ENCODE measurements at regions not wholly inside any gene's neighbourhood (a gene's known extent, or its start where the extent isn't known, plus 50 kb on each side); places are given as distances from the start of the nearest gene placed in this dataset.

GRCh38 chr7:106484562-106484961 is 176.4 kb downstream of the CCDC71L start:
- TF ChIP-seq GATA1 (IDR thresholded peaks at IDR 0.05; ENCODE audit: low read depth, low read length) (no peak), POLR2A (IDR thresholded peaks at IDR 0.05; ENCODE audit: low read length) (no peak)
- no peak for DNase-seq

- no peak for TF ChIP-seq GATA1 (IDR thresholded peaks at IDR 0.05; ENCODE audit: low read depth, low read length)
- no peak for TF ChIP-seq POLR2A (IDR thresholded peaks at IDR 0.05; ENCODE audit: low read length)
- peak; percentile 7 to 58 for DNase-seq
Measured at GRCh38 chr7:106482091-106482490, 178.9 kb downstream of the CCDC71L start.

DNA sequence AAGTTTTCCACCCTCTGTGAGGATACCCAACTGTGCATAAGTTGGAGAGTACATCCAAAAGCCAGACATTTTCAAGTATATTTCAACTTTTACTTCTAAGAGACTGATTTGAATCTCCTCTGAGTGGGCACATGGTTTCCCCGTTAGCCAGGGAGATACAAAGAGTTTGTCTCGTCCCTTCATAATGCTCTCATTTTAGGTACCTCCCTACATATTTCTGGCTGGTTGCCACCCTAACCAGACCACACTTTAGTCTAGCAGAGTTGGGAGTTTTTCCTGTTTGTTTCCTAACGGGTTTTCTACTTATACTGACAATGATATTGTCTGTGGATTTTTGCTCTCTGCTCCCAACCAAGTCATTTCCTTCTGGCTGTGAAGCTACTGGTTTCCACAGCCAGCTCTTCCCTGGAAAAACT is 180.3 kb downstream of the CCDC71L start:
- DNase-seq, result peak; percentile 16 to 17
- TF ChIP-seq GATA1 (IDR thresholded peaks at IDR 0.05; ENCODE audit: low read depth, low read length), result no peak
- TF ChIP-seq POLR2A (IDR thresholded peaks at IDR 0.05; ENCODE audit: low read length), result no peak

DNA sequence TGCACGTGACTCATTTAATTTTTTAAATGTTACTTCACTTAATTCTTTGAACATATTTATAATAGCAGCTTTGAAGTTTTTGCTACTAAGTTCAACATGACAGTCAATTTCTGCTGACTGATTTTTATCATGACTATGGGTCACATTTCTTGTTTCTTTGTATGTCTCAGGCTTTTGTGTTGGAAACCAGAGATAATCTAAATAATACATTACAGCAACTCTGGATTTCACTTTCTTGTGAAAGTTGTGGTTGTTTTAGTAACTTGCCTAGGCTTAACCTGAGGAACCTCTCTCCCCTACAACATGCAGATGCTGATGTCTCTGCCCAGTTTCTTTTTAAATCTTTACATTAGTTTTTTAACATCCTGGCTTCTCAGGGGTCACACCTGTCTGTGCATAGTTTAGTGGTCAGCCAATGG is 180.8 kb downstream of the CCDC71L start:
- TF ChIP-seq GATA1 (IDR thresholded peaks at IDR 0.05; ENCODE audit: low read depth, low read length) (no peak), POLR2A (IDR thresholded peaks at IDR 0.05; ENCODE audit: low read length) (no peak)
- DNase-seq, result no peak

- TF ChIP-seq POLR2A (IDR thresholded peaks at IDR 0.05; ENCODE audit: low read length), result no peak
- no peak for TF ChIP-seq GATA1 (IDR thresholded peaks at IDR 0.05; ENCODE audit: low read depth, low read length)
- DNase-seq, result no peak
Measured at GRCh38 chr7:106476751-106477150, 184.2 kb downstream of the CCDC71L start.

DNA sequence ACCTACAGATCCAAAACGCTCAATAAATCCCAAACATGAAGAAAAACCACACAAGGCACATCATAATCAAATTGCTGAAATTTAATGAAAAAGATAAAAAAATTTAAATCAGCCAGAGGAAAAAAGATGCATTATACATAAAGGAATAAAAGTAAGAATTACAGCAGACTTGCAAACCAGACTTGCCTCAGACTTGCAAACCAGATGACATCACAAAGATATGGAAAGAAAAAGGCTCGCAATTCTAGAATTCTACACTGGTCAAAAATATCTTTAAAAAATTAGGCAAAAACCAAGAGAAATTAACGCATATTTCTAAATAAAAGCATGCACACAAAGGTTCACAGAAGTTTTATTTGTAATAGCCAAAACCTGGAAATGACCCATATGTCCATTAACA is 188.0 kb upstream of the NAMPT start:
- TF ChIP-seq POLR2A (IDR thresholded peaks at IDR 0.05; ENCODE audit: low read length), result no peak
- no peak for TF ChIP-seq GATA1 (IDR thresholded peaks at IDR 0.05; ENCODE audit: low read depth, low read length)
- no peak for DNase-seq

DNA sequence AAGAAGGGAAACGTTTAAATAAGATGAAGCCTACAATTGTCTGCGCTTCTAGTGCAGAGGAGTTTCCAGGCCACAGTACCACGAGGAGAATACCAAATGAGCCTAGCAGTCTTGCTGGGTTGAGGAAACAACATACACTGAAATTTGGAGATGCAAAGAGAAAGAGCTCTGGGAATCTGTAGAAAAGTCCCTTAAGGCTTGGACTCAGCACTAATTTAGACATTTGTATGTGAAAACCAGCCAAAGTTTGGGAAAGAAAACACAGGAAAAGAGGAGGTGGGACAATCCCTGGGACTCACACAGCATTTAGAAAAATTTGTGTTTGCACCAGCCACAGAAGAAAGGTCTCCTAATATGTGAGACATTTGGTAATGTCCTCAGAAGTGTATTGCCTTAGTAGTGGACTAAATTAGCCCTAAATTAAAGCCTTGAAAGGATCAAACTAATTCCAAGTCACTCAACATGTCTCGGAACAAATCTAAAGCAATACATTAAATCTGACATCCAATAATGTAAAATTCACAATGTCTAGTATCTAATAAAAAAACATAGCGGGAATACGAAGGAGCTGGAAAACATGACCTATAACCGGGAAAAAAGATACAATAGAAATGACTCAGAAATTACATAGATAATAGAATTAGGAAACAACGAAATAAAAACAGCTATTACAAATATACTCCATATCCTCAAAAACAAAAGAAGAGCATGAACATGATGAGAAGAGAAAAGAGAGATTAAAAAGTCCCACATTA is 187.1 kb upstream of the NAMPT start:
- TF ChIP-seq POLR2A (IDR thresholded peaks at IDR 0.05; ENCODE audit: low read length) (no peak), GATA1 (IDR thresholded peaks at IDR 0.05; ENCODE audit: low read depth, low read length) (no peak)
- no peak for DNase-seq

DNA sequence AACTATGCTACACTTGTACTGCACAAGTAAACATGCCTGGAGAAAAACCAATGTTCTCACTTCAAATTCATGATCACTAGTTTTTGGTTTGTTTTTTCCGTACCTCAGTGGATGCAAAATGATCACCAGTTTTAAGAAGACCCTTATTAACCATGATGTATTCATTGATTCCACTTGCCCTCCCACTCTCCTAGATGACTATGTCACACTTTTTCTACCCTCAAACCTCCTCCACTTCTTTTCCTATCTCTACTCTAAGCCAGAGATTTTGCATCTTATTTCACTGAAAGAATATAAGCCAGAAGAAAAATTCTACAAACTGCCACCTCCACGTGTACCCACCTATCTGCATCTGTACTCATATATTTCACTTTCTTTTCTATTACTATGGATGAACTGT is 186.2 kb upstream of the NAMPT start:
- no peak for DNase-seq
- TF ChIP-seq GATA1 (IDR thresholded peaks at IDR 0.05; ENCODE audit: low read depth, low read length), result no peak
- no peak for TF ChIP-seq POLR2A (IDR thresholded peaks at IDR 0.05; ENCODE audit: low read length)

DNA sequence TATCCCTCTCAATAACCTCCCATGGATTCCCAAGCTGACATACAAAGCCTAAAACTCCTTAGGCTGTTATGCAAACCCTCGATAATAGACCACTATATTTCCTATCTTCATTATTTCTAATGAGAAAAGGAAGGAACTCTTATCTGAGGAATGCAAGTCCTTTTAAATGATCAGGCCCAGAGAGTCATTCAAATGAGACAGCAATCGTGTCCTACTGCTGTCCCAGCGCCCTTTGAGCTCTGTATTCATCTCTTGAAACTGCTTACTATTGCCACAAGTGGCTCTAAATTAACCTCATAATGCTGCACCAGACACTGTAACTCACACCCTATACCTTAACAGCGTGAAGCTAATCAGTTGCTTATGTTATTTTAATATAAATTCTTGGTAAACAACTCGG is 182.1 kb upstream of the NAMPT start:
- TF ChIP-seq GATA1 (IDR thresholded peaks at IDR 0.05; ENCODE audit: low read depth, low read length) (no peak), POLR2A (IDR thresholded peaks at IDR 0.05; ENCODE audit: low read length) (no peak)
- no peak for DNase-seq

DNA sequence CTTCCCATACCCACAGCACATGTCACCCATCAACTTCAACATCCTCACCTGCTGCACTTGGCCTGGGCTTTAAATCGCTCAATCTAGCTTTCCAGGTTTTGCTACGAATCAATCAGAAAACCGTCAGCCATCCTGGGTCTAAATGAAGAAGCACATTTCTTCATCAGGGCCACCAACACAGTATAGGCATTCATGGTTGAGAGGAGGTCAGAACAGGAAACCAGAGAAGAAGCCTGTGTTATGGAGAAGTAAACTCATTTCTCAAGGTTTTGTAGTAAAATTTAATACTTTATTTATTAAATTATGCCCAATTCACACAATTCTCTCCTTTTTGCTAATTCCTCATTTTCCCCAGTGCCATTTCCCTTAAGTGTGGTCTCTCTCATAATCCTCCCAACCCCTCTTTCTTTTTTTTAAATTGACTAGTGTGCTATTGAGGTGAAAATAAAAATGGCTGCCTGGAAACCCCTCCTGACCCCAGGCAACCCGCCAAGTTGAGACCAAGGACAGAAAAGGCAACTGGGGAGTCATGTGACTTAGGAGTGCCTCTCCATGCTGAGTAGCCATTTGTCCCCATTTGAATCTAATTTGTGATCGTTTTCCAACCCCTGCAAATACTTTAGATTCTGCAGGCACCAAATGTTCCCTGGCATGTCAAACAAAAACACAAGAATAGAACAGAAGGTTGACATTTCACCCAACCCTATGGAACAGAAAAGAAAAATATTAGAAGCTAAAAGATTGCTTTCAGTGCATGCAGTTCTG is 181.1 kb upstream of the NAMPT start:
- DNase-seq, result no peak
- TF ChIP-seq GATA1 (IDR thresholded peaks at IDR 0.05; ENCODE audit: low read depth, low read length), result no peak
- TF ChIP-seq POLR2A (IDR thresholded peaks at IDR 0.05; ENCODE audit: low read length), result no peak

DNA sequence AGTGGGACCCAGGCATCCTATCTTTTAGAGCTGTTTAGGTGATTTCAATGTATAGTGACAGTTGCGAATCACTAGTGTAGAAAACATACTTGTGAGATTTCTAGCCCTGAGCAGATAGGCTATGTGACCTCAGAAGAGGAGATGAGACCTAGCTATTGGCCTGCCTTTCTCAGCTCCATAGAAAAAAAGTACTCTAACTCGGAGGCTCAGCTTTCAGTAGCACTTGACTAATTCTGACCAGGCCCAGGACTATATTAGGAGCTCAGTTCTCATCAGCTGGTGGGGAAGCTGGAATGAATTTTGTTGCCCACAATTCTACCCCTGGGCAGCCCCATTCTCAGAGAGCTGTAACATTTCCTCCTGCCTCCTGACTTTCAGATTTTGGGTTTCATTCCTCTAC is 179.9 kb upstream of the NAMPT start:
- no peak for TF ChIP-seq GATA1 (IDR thresholded peaks at IDR 0.05; ENCODE audit: low read depth, low read length)
- no peak for TF ChIP-seq POLR2A (IDR thresholded peaks at IDR 0.05; ENCODE audit: low read length)
- DNase-seq, result no peak

DNA sequence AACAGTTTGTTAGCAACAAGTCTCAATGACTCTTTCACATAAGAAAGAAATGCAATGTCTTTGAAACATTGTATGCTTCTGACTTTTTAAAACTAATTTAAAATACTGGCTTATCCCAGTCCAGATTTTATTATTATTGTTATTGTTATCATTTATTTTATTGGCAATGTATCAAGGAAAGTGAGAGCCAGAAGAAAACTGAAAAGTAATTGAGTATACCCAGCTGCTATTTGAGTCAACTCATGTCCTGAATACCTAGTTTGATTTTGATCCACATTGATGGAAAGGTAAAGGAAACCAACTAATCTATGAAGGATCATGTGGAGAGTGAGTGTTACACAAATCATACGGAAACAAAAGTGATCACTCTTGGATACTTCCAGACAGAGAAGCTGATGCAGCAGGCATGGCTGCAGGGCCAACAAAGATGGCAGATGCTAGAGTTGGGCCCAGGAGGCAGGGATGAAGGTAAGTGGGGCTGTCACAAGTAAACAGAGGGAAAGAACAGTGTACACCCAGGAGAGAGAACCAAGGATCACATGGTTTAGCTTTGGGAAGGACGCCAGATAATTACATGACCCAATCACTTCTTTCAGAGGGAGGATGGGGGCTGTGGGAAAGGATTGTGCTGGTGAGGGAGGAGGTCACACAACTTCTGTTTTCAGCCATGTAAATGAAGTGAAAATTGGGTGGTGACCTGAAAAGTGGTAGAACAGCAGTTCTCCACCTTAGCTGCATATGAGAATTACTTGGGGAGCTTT is 179.2 kb upstream of the NAMPT start:
- TF ChIP-seq GATA1 (IDR thresholded peaks at IDR 0.05; ENCODE audit: low read depth, low read length) (no peak), POLR2A (IDR thresholded peaks at IDR 0.05; ENCODE audit: low read length) (no peak)
- no peak for DNase-seq

DNA sequence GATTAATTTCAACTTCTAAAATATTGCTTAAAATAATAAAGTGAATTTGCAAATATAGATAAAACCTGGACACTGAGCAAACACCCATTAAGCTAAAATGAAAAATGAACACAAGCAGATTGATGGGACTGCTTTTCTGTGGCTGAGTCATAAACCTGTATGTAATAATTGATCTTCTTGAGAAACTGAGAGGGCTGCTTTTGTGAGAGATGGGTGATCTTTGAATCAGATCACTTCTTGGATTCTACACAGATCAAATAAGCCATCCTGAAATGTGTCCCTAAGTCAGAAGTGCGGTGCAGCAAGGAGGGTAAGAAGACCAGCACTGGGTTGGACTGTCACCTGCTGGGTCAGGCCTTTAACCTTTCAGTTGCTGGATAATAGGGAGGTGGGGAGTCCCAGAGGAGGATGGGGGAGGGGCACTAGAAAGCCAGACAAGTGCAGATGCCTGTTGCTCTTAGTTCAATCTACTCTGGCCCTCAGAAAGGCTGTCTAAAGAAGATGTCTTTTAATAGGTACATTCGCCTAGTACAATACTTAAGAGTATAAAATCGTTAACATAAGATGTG is 178.2 kb upstream of the NAMPT start:
- TF ChIP-seq POLR2A (IDR thresholded peaks at IDR 0.05; ENCODE audit: low read length) (no peak), GATA1 (IDR thresholded peaks at IDR 0.05; ENCODE audit: low read depth, low read length) (no peak)
- no peak for DNase-seq

DNA sequence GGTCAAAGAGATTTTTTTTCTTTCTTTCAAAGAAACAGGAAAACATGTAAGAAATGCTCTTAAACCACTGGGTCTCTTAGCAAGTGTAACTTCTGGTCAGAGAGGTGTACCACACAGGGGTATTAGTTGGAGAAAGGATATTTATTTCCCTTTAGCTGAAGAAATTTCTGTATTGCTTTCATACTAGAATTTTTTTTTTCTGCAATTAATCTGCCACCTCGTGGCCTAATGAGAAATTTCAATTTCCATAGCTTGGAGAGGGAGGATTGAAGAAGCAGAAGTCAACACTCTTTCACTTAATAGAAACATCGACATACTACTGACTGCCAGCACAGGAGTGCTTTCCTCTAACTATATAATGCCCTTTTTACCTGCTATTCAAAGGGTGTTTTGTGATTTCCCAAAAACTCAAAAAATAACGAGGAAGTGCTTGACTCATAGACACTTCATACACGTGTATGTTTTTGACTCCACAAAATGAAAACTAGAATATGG is 177.6 kb upstream of the NAMPT start:
- peak; percentile 17 to 60 for DNase-seq
- no peak for TF ChIP-seq POLR2A (IDR thresholded peaks at IDR 0.05; ENCODE audit: low read length)
- TF ChIP-seq GATA1 (IDR thresholded peaks at IDR 0.05; ENCODE audit: low read depth, low read length), result no peak

All from erythroblast (primary cell).